Suprapubic skin (tissue), 4 donors: ENCODE measurements at regions not wholly inside any gene's neighbourhood (a gene's known extent, or its start where the extent isn't known, plus 50 kb on each side); places are given as distances from the start of the nearest gene placed in this dataset.

Source experiments
- DNase-seq, 2 donors: peaks; one replicate each; pipeline ENCODE4 v3.0.0-alpha.2; 2019; ENCODE audit warnings: low spot score in 2 of 2
- H3K27ac ChIP-seq: fragments of 200-600 bp; sonication (generic); one replicate; pipeline ENCODE4 v1.5.1; 2019
- H3K27me3 ChIP-seq: fragments of 200-600 bp; sonication (generic); one replicate; pipeline ENCODE4 v1.5.1; 2019
- H3K36me3 ChIP-seq: fragments of 200-600 bp; sonication (generic); one replicate; pipeline ENCODE4 v1.5.1; 2019
- H3K4me1 ChIP-seq: fragments of 200-600 bp; sonication (generic); one replicate; pipeline ENCODE4 v1.5.1; 2019
- H3K4me3 ChIP-seq: fragments of 200-600 bp; sonication (generic); one replicate; pipeline ENCODE4 v1.5.1; 2019; ENCODE audit warnings: mild to moderate bottlenecking
- H3K9me3 ChIP-seq: fragments of 200-600 bp; sonication (generic); one replicate; pipeline ENCODE4 v1.5.1; 2019
- CTCF ChIP-seq, 2 donors: fragments of 200-600 bp in 1 of 2; fragments of 450-650 bp in 1 of 2; sonication (generic) in 1 of 2; IDR thresholded peaks; one replicate each; pipeline ENCODE4 v1.5.1; 2016 to 2019; ENCODE audit warnings: antibody characterized with exemption in 2 of 2, mild to moderate bottlenecking in 1 of 2, moderate library complexity in 1 of 2
- EP300 ChIP-seq: sonication (generic); formaldehyde crosslinking; IDR thresholded peaks from one replicate; pipeline ENCODE4 v1.6.1; 2017; ENCODE audit warnings: antibody characterized with exemption
- POLR2A ChIP-seq, 2 donors: fragments of 450-650 bp; IDR thresholded peaks; one replicate each; pipeline ENCODE4 v1.6.1; 2017; ENCODE audit warnings: antibody characterized with exemption in 2 of 2, mild to moderate bottlenecking in 2 of 2, moderate library complexity in 2 of 2
- POLR2AphosphoS5 ChIP-seq, 3 donors: sonication (generic); formaldehyde crosslinking; IDR thresholded peaks; one replicate each; pipeline ENCODE4 v1.6.1; 2017; ENCODE audit warnings: antibody characterized with exemption in 3 of 3
- WGBS: methylation state at CpG from one replicate; pipeline ENCODE4 v1.1.5; 2018; 5-methylcytosine and 5-hydroxymethylcytosine counted together

GRCh38 chr10:70954381-70955176, 66.2 kb upstream of the PCBD1 start:
- Histone ChIP-seq H3K9me3 (no peaks in the 10 kb centered on the region), H3K27ac (no peak overlapping the region), H3K4me1 (no peaks in the 10 kb centered on the region), H3K4me3 (no peak overlapping the region), H3K36me3 (no peaks in the 10 kb centered on the region), H3K27me3 (peaks cover 5% of the 10 kb centered on the region)
- 82% methylated on average over 11 of the region's 13 CpGs for WGBS
- DNase-seq = no peak
- TF ChIP-seq POLR2A (IDR thresholded peaks at IDR 0.05) (no peak), CTCF (IDR thresholded peaks at IDR 0.05) (no peak), EP300 (no peak), POLR2AphosphoS5 (IDR thresholded peaks at IDR 0.05) (no peak)

- DNase-seq = no peak
- peaks cover 5% of the 10 kb centered on the region for H3K27me3 ChIP-seq
- no peak overlapping the region for H3K27ac ChIP-seq
- TF ChIP-seq CTCF (IDR thresholded peaks at IDR 0.05) (no peak), POLR2A (IDR thresholded peaks at IDR 0.05) (no peak), POLR2AphosphoS5 (IDR thresholded peaks at IDR 0.05) (no peak), EP300 (no peak)
- no peak overlapping the region for H3K4me3 ChIP-seq
- 66% methylated on average over 7 of the region's 7 CpGs for WGBS
- no peaks in the 10 kb centered on the region for H3K4me1 ChIP-seq
- H3K36me3 ChIP-seq = no peaks in the 10 kb centered on the region
- no peaks in the 10 kb centered on the region for H3K9me3 ChIP-seq
These were observed 67.8 kb upstream of the PCBD1 start for GRCh38 chr10:70956029-70956759.

- Histone ChIP-seq H3K36me3 (no peaks in the 10 kb centered on the region), H3K27ac (no peak overlapping the region), H3K9me3 (no peaks in the 10 kb centered on the region), H3K27me3 (peaks cover 14% of the 10 kb centered on the region), H3K4me3 (no peak overlapping the region), H3K4me1 (no peaks in the 10 kb centered on the region)
- no peak for TF ChIP-seq POLR2A (IDR thresholded peaks at IDR 0.05)
- DNase-seq = no peak
- 85% methylated on average over 3 of the region's 3 CpGs for WGBS
These were observed 70.0 kb upstream of the PCBD1 start for GRCh38 chr10:70958396-70958795.

GRCh38 chr10:70960316-70960715, 72.0 kb upstream of the PCBD1 start:
- no peaks in the 10 kb centered on the region for H3K9me3 ChIP-seq
- H3K36me3 ChIP-seq = no peaks in the 10 kb centered on the region
- 95% methylated on average over 2 of the region's 2 CpGs for WGBS
- H3K4me1 ChIP-seq = no peaks in the 10 kb centered on the region
- peaks cover 15% of the 10 kb centered on the region for H3K27me3 ChIP-seq
- H3K27ac ChIP-seq = no peak overlapping the region
- no peak for DNase-seq
- H3K4me3 ChIP-seq = no peak overlapping the region
- no peak for TF ChIP-seq CTCF (IDR thresholded peaks at IDR 0.05)
- no peak for TF ChIP-seq EP300
- TF ChIP-seq POLR2A (IDR thresholded peaks at IDR 0.05) = no peak
- TF ChIP-seq POLR2AphosphoS5 (IDR thresholded peaks at IDR 0.05) = no peak

- H3K27me3 ChIP-seq = peaks cover 15% of the 10 kb centered on the region
- no peak overlapping the region for H3K4me3 ChIP-seq
- no peak overlapping the region for H3K27ac ChIP-seq
- TF ChIP-seq POLR2A (IDR thresholded peaks at IDR 0.05) = no peak
- TF ChIP-seq CTCF (IDR thresholded peaks at IDR 0.05) = no peak
- no peak for TF ChIP-seq POLR2AphosphoS5 (IDR thresholded peaks at IDR 0.05)
- no peak for TF ChIP-seq EP300
- H3K9me3 ChIP-seq = no peaks in the 10 kb centered on the region
- no peaks in the 10 kb centered on the region for H3K4me1 ChIP-seq
- H3K36me3 ChIP-seq = no peaks in the 10 kb centered on the region
- DNase-seq = no peak
- 88% methylated on average over 9 of the region's 9 CpGs for WGBS
These were observed 72.6 kb upstream of the PCBD1 start for GRCh38 chr10:70960783-70961570.
